Stimulated activated CD4-positive, alpha-beta T cell treated with anti-CD3 and anti-CD28 coated beads, Interleukin-2, amount 100 ng/mL, for 4 hours (primary cell): ENCODE measurements at regions not wholly inside any gene's neighbourhood (a gene's known extent, or its start where the extent isn't known, plus 50 kb on each side); places are given as distances from the start of the nearest gene placed in this dataset.
"Not testable (repeated sequence)": the region's sequence is repeated elsewhere in the genome, so short reads cannot be mapped to it uniquely, and the experiment has no call there.

Experiments used
- DNase-seq: peaks from one replicate; pipeline ENCODE4 v3.0.0-alpha.2; 2020; ENCODE audit warnings: low read depth

- no peak for DNase-seq
Measured at GRCh38 chr3:17894434-17895060, 152.1 kb upstream of the TBC1D5 start.

DNA sequence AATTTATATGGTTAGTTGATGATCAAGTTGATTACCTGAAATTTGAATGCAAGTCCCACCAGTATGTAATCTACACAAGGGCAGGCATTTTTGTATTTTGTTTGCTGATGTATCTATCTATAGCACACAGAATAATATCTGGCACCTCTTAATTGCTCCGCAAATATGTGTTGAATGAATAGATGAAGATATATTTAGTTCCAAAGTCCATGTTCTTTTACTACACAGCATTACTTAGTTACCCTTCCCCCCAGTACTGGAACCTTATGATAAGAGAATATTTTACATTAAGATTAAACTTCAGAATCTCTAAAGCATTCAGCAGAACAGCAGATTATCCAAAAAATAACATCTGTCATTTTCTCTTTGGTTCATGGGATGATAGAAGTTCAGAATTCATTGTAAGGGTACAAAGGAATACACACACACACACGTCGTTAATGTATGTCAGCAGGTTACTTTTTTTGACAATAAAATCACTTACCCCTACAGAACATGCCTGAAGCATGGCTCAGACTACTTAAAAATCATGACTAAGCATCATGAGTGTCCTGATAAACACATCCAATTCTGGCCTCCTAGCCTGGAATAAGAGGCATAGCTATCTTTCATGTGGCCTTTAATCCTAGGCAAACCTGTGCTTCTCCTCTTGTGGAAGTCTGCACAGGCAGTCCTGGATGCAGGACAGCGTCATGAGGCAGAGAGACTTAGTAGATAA, 148.9 kb upstream of the TBC1D5 start:
- no peak for DNase-seq

GRCh38 chr3:17885986-17886385, 143.6 kb upstream of the TBC1D5 start:
- DNase-seq: no peak

GRCh38 chr3:17882981-17883380, 140.6 kb upstream of the TBC1D5 start:
- no peak for DNase-seq

- no peak for DNase-seq
Measured at GRCh38 chr3:17877299-17877698, 134.9 kb upstream of the TBC1D5 start.

- DNase-seq: no peak
Measured at GRCh38 chr3:17874636-17875035, 132.2 kb upstream of the TBC1D5 start.

DNA sequence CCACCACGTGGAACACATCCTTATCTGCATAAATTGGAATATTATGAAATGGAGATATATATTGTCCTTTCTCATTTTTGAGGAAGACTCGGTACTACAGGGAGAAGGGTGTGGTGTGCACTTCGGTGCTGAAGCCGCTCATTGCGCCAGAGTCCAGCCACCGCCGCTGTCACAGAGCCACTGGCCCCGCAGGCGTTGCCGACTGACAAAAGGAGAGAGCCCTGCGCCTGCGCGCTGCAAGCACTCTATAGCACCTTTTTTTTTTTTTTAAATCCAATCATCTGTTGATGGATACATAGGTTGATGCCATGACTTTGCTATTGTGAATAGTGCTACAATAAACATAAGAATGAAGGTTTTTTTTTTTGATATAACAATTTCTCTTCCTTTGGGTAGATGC, 130.0 kb upstream of the TBC1D5 start:
- no peak for DNase-seq

DNA sequence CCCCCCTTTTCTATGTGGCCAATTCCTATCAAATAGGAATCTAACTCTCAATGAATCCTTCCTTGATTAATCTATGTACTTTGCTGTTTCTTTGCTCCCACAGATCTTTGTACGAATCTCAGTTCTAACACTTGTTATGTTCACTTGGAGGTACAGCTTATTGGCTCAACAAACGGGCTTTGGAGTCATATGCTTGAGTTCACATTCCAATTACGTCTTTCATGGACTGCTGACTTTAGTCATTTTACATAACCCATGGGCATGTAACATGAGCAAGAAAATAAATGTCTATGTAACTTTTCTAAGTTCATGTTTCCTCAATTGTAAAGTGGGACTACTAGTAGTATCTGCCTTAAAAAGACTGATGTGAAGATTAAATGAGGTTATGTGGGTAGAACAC, 123.2 kb upstream of the TBC1D5 start:
- no peak for DNase-seq

- no peak for DNase-seq
Measured at GRCh38 chr3:17861476-17861875, 119.0 kb upstream of the TBC1D5 start.

DNA sequence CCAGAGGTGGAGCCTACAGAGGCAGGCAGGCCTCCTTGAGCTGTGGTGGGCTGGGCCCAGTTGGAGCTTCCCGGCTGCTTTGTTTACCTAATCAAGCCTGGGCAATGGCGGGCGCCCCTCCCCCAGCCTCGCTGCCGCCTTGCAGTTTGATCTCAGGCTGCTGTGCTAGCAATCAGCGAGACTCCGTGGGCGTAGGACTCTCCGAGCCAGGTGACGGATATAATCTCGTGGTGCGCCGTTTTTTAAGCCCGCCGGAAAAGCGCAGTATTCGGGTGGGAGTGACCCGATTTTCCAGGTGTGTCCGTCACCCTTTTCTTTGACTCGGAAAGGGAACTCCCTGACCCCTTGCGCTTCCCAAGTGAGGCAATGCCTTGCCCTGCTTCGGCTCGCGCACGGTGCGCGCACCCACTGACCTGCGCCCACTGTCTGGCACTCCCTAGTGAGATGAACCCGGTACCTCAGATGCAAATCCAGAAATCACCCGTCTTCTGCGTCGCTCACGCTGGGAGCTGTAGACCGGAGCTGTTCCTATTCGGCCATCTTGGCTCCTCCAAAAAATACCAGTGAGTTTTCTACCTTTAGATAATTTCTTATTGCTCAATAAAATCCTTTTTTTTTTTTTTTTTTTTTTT, 118.5 kb upstream of the TBC1D5 start:
- DNase-seq: not testable (repeated sequence)

DNA sequence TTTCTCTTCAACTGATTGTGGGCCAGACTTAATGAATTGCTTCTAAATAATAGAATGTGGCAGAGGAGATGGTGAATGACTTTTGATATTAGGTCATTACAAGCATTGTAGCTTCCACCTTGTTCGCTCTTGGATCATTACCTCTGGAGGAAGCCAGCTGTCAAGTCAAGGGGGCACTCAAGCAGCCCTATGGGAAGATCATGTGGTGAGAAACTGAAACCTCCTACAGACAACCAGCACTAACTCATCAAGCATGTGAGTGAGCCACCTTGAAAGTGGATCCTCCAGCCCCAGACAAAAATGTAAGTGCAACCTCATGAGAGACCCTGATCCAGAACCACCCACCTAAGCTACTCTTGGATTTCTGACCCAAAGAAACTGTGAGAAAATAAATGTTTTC, 109.8 kb upstream of the TBC1D5 start:
- no peak for DNase-seq

DNA sequence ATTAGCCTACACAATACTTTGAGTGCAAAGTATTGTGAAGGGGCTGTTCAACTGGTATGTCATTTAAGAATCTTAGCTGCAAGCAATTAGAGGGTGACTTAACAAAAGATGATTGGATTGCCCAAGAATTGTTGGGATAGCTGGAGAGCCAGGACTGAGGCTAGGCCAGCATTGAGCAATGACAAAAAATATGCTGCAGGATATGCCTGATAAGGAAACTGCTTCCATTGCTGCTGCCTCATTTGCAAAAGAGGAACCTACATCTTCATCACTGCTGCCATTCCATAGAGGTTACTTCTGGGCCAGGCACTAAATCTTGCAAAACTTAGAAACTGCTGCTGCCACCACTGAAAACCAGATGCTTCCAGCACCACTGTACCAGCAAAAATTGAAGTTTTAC, 108.0 kb upstream of the TBC1D5 start:
- DNase-seq: no peak

GRCh38 chr3:17848102-17848501, 105.7 kb upstream of the TBC1D5 start:
- DNase-seq: no peak

DNA sequence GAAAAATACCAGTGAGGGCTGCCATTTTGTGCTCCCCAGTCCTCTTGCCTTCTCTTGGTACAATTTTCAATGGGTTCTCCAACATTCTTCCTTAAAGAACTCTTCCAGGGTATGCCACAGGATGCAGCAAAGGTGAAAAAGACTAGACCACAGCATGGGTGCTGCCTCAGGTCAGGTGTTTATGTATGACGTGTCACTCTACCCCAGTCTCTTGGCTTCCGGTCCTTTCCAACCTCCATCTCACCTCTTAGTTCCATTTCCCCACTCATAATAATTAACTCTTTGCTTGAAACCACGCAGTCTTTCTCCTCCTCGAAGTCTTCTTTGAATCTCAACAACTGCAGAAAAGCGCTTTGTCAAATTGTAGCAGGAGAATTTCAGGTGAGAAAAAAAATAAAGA, 104.7 kb upstream of the TBC1D5 start:
- DNase-seq: no peak

DNA sequence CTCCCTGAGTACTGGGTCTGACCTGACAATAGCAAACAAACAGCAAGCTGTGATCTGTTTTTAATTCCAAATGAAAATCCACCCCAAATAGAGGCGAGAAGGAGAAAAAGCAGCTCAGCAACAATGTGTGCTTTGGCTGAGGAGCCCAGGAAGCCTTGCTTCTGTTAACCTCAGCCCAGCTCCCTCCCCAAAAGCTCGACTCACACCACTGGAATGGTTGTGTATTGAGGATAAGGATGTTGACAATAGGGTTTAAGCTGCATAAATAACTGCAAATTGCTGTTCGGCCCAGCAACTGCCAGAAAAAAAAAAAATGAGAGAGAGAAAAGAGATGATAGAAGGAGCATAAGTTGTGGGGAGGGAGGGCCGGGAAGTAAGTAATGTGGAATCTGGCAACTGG, 104.0 kb upstream of the TBC1D5 start:
- no peak for DNase-seq

DNA sequence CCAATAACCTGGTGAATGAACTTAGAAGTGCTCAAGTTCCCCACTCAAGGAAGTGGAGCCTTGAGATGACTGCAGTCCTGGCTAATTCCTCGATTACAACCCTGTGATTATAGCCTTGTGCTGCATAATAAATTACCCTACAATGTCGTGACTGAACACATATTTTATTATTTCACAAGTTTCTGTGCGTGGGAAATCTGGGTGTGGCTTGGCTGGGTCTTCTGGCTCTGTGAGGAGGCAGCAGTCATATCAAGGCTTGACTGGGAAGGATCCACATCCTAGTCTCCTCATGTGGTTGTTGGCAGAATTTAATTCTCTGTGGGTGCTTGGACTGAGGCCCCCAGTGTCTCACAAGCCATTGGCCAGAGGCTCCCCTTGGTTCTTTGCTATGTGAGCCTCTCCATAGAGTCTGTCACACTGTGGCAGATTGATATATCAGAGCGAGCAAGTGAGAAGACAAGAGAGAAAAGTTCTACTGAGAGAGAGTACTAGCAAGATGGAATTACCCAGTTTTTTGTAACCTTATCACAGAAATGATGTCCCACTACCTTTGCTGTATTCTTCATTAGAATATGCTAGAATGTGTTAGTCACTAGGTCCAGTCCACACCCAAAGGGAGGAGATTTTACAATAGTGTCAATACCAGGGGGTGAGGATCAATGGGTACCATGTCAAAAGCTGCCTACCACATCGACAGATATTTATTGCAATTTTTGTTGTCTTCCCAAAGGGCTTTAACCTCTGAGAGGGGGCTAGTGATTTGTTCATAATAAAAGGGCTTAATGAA, 102.8 kb upstream of the TBC1D5 start:
- DNase-seq: no peak

DNA sequence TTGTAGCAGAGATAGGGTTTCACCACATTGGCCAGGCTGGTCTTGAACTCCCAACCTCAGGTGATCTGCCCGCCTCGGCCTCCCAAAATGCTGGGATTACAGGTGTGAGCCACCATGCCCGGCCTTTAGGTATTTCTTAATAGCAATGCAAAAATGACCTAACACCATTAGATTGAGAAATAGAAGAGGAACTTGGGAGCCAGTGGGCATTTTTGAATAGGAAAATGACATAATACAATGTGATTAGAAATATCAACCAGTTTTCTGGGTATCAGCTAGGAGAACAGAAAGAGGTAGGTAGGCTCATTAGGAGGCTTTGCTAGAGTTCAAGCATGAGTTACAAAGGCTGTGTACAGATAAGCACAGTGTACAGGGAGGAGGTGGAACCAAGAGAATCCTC, 101.8 kb upstream of the TBC1D5 start:
- no peak for DNase-seq

DNA sequence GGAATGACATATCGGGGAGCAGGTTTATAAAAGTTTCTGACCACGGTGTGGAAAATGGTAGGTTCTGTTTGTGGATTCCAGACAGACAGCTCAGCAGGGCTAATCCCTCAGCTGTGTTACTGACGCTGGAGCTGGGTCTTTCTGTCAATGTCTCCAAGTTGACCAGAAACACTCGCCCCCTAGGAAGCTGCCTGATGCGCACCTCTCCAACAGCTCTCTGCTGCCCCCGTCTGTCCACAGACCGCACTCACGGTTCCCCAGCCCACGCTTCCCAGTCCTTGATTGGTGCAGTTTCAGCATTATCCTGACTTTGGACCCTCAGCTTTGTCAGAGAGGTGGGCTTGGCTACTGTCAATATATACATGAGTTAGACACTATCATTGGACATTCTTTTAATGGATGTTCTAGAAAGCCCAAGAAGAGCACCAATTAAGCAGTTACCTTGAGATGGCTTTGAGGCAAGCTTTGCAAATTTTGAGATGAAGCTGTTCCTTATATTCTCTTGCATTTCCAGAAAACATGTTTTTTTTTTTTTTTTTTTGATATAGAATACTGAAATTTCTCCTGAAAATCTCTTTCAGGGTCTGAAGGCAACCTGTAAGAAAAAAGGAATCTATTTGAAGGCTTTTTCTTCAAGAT, 98.9 kb upstream of the TBC1D5 start:
- DNase-seq: peak; percentile 50

- DNase-seq: no peak
Measured at GRCh38 chr3:17840651-17841050, 98.2 kb upstream of the TBC1D5 start.

DNA sequence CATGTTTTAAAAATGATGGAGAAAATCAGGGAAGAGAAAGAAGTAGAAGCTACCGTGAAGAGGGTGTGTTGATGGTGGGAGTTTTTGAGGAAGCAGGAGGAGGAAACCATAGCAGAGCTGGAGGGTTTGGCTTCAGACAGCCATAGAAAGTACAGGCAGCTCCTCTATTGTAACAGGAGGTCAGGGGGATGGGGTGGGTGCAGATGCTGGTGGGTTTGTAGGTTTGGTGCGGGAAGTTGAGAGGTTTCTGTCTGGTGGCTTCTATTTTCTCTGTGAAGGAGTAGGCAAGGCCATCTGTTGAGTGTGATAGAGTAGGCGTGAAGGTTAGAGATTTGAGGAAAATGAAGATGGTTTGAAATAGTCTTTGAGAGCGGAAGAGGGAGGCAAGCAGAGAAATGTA, 97.7 kb upstream of the TBC1D5 start:
- DNase-seq: no peak

DNA sequence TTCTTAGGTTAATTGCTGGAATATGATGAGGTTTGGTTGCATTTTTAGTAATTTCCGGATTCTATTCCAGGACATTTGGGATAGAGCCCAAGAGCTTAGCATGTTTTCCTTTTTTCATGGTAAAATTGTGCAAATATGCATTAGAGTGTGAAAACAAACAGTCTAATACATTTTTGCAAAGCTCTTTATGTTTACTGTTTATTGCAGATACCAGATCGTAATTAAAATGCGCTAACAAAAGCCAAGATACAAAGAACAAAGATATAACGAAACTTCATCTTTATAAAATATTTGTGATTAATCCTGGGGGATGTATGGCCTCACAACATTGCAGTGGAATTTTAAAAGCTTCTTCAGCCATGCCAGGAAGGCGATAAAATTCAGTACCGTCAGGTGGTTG, 94.5 kb upstream of the TBC1D5 start:
- no peak for DNase-seq

- no peak for DNase-seq
Measured at GRCh38 chr3:17836092-17836491, 93.7 kb upstream of the TBC1D5 start.
